A549 (cell line): ENCODE measurements at regions not wholly inside any gene's neighbourhood (a gene's known extent, or its start where the extent isn't known, plus 50 kb on each side); places are given as distances from the start of the nearest gene placed in this dataset.

Experiments used
- EHMT2 ChIP-seq: fragments of 200-600 bp; sonication (generic); IDR thresholded peaks from 2 replicates; pipeline ENCODE4 v1.6.1; 2016; ENCODE audit warnings: antibody characterized with exemption, low read depth, mild to moderate bottlenecking, moderate library complexity
- POLR2A ChIP-seq: IDR thresholded peaks from 2 replicates; pipeline ENCODE4 v1.6.1; 2012; ENCODE audit warnings: mild to moderate bottlenecking, low read length
- TF ChIP-seq, protein P1 (sequence below): IDR thresholded peaks from 2 replicates; pipeline ENCODE4 v1.6.1; 2012
- TF ChIP-seq, protein P2 (sequence below): fragments of 450-650 bp; IDR thresholded peaks from 2 replicates; pipeline ENCODE4 v1.6.1; 2014; ENCODE audit warnings: antibody characterized with exemption
- TF ChIP-seq, protein P3 (sequence below): fragments of >200 bp; sonication (Bioruptor Twin); formaldehyde crosslinking; IDR thresholded peaks from 3 replicates; pipeline ENCODE4 v1.5.1; 2016
- TF ChIP-seq, protein P4 (sequence below): fragments of 200-600 bp; sonication (generic); IDR thresholded peaks from 2 replicates; pipeline ENCODE4 v1.6.1; 2016; ENCODE audit warnings: antibody characterized with exemption, mild to moderate bottlenecking, moderate library complexity

DNA sequence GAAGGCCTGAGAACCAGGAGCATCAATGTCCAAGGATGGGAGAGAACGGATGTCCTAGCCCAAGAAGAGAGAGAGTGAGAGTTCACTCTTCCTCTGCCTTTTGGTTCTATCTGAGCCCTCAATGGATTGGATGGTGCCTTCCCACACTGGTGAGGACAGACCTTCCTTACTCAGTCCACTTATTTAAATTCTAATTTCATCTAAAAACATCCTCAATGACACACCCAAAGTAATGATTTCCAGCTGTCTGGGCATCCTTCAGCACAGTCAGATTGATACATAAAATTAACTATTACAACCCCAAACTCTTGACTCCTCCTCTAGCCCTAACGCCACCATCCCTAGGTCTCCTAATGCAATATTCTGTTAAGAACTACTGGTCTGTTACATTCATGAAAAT, 122.0 kb downstream of the GAS1 start:
- TF ChIP-seq, protein P1, sequence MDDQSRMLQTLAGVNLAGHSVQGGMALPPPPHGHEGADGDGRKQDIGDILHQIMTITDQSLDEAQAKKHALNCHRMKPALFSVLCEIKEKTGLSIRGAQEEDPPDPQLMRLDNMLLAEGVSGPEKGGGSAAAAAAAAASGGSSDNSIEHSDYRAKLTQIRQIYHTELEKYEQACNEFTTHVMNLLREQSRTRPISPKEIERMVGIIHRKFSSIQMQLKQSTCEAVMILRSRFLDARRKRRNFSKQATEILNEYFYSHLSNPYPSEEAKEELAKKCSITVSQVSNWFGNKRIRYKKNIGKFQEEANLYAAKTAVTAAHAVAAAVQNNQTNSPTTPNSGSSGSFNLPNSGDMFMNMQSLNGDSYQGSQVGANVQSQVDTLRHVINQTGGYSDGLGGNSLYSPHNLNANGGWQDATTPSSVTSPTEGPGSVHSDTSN: no peak
- TF ChIP-seq, protein P2, sequence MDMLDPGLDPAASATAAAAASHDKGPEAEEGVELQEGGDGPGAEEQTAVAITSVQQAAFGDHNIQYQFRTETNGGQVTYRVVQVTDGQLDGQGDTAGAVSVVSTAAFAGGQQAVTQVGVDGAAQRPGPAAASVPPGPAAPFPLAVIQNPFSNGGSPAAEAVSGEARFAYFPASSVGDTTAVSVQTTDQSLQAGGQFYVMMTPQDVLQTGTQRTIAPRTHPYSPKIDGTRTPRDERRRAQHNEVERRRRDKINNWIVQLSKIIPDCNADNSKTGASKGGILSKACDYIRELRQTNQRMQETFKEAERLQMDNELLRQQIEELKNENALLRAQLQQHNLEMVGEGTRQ: no peak
- TF ChIP-seq, protein P3, sequence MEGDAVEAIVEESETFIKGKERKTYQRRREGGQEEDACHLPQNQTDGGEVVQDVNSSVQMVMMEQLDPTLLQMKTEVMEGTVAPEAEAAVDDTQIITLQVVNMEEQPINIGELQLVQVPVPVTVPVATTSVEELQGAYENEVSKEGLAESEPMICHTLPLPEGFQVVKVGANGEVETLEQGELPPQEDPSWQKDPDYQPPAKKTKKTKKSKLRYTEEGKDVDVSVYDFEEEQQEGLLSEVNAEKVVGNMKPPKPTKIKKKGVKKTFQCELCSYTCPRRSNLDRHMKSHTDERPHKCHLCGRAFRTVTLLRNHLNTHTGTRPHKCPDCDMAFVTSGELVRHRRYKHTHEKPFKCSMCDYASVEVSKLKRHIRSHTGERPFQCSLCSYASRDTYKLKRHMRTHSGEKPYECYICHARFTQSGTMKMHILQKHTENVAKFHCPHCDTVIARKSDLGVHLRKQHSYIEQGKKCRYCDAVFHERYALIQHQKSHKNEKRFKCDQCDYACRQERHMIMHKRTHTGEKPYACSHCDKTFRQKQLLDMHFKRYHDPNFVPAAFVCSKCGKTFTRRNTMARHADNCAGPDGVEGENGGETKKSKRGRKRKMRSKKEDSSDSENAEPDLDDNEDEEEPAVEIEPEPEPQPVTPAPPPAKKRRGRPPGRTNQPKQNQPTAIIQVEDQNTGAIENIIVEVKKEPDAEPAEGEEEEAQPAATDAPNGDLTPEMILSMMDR: no peak
- TF ChIP-seq POLR2A (no peak), EHMT2 (no peak)
- TF ChIP-seq, protein P4, sequence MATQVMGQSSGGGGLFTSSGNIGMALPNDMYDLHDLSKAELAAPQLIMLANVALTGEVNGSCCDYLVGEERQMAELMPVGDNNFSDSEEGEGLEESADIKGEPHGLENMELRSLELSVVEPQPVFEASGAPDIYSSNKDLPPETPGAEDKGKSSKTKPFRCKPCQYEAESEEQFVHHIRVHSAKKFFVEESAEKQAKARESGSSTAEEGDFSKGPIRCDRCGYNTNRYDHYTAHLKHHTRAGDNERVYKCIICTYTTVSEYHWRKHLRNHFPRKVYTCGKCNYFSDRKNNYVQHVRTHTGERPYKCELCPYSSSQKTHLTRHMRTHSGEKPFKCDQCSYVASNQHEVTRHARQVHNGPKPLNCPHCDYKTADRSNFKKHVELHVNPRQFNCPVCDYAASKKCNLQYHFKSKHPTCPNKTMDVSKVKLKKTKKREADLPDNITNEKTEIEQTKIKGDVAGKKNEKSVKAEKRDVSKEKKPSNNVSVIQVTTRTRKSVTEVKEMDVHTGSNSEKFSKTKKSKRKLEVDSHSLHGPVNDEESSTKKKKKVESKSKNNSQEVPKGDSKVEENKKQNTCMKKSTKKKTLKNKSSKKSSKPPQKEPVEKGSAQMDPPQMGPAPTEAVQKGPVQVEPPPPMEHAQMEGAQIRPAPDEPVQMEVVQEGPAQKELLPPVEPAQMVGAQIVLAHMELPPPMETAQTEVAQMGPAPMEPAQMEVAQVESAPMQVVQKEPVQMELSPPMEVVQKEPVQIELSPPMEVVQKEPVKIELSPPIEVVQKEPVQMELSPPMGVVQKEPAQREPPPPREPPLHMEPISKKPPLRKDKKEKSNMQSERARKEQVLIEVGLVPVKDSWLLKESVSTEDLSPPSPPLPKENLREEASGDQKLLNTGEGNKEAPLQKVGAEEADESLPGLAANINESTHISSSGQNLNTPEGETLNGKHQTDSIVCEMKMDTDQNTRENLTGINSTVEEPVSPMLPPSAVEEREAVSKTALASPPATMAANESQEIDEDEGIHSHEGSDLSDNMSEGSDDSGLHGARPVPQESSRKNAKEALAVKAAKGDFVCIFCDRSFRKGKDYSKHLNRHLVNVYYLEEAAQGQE: no peak
